Mesendoderm (in vitro differentiated cells): ENCODE measurements at regions not wholly inside any gene's neighbourhood (a gene's known extent, or its start where the extent isn't known, plus 50 kb on each side); places are given as distances from the start of the nearest gene placed in this dataset.

Source experiments
- DNase-seq: peaks from one replicate; pipeline ENCODE4 v3.0.0; 2013
- H2AK5ac ChIP-seq: 2 replicates; pipeline ENCODE4 v1.6.1; 2013; ENCODE audit warnings: low read length, inconsistent platforms
- H2BK120ac ChIP-seq: 2 replicates; pipeline ENCODE4 v1.6.1; 2013; ENCODE audit warnings: low read depth, mild to moderate bottlenecking, low read length, moderate library complexity, mixed read lengths
- H2BK15ac ChIP-seq: replicated peaks from 2 replicates; pipeline ENCODE4 v1.6.1; 2013; ENCODE audit warnings: low read depth, mild to moderate bottlenecking, moderate library complexity
- H2BK5ac ChIP-seq: 2 replicates; pipeline ENCODE4 v1.6.1; 2013; ENCODE audit warnings: low read length, inconsistent platforms
- H3K18ac ChIP-seq: 2 replicates; pipeline ENCODE4 v1.6.1; 2013; ENCODE audit warnings: mild to moderate bottlenecking, low read length, mixed read lengths
- H3K23ac ChIP-seq: one replicate; pipeline ENCODE4 v1.6.1; 2013; ENCODE audit warnings: low read length
- H3K27ac ChIP-seq: 2 replicates; pipeline ENCODE4 v1.5.1; 2013; ENCODE audit warnings: low read depth, mild to moderate bottlenecking, inconsistent platforms, low read length, moderate library complexity
- H3K27me3 ChIP-seq: 2 replicates; pipeline ENCODE4 v1.6.1; 2013; ENCODE audit warnings: low read length, control low read depth, mild to moderate bottlenecking, inconsistent platforms; ENCODE audit not compliant: insufficient read depth, poor library complexity
- H3K36me3 ChIP-seq: 2 replicates; pipeline ENCODE4 v1.6.1; 2013; ENCODE audit warnings: low read length, inconsistent platforms; ENCODE audit not compliant: control insufficient read depth, insufficient read depth
- H3K4ac ChIP-seq: one replicate; pipeline ENCODE4 v1.6.1; 2013; ENCODE audit warnings: low read depth, mild to moderate bottlenecking, low read length, moderate library complexity
- H3K4me1 ChIP-seq: 2 replicates; pipeline ENCODE4 v1.6.1; 2013; ENCODE audit warnings: low read depth, low read length, inconsistent platforms; ENCODE audit not compliant: control insufficient read depth
- H3K4me2 ChIP-seq: 2 replicates; pipeline ENCODE4 v1.6.1; 2013; ENCODE audit warnings: low read length
- H3K4me3 ChIP-seq: 2 replicates; pipeline ENCODE4 v1.5.1; 2013; ENCODE audit warnings: mild to moderate bottlenecking, low read length
- H3K56ac ChIP-seq: one replicate; pipeline ENCODE4 v1.6.1; 2013; ENCODE audit warnings: low read length
- H3K79me1 ChIP-seq: 2 replicates; pipeline ENCODE4 v1.6.1; 2013; ENCODE audit warnings: low read length, inconsistent platforms
- H3K79me2 ChIP-seq: 2 replicates; pipeline ENCODE4 v1.6.1; 2013; ENCODE audit warnings: mild to moderate bottlenecking, low read length; ENCODE audit not compliant: control insufficient read depth, insufficient read depth
- H3K9ac ChIP-seq: 2 replicates; pipeline ENCODE4 v1.6.1; 2013; ENCODE audit warnings: low read length, inconsistent platforms
- H4K5ac ChIP-seq: one replicate; pipeline ENCODE4 v1.6.1; 2013; ENCODE audit warnings: low read length
- H4K8ac ChIP-seq: one replicate; pipeline ENCODE4 v1.6.1; 2013; ENCODE audit warnings: low read depth, mild to moderate bottlenecking, control low read depth, low read length, moderate library complexity
- WGBS: extraction: QIAGEN DNeasy Blood & Tissue Kit; methylation state at CpG from one replicate; pipeline ENCODE4 v1.1.7; 2013; ENCODE audit warnings: low lambda C conversion rate, missing lambda C conversion rate; ENCODE audit not compliant: insufficient coverage; ENCODE audit errors: extremely low coverage; 5-methylcytosine and 5-hydroxymethylcytosine counted together

- WGBS: no CpG with 5 or more reads among the region's 2 CpGs
- H3K79me2 ChIP-seq: no peaks in the 10 kb centered on the region
- H3K4ac ChIP-seq: no peak overlapping the region
- H3K27me3 ChIP-seq: no peaks in the 10 kb centered on the region
- H3K18ac ChIP-seq: no peak overlapping the region
- no peak overlapping the region for H3K9ac ChIP-seq
- no peak overlapping the region for H2BK15ac ChIP-seq
- no peak overlapping the region for H3K23ac ChIP-seq
- H2BK5ac ChIP-seq: no peak overlapping the region
- peak overlapping the region; percentile 75 for H3K27ac ChIP-seq
- H3K56ac ChIP-seq: no peak overlapping the region
- peaks cover 3% of the 10 kb centered on the region for H3K4me1 ChIP-seq
- DNase-seq: peak; percentile 37
- H2BK120ac ChIP-seq: no peak overlapping the region
- H4K5ac ChIP-seq: no peak overlapping the region
- H3K4me3 ChIP-seq: no peak overlapping the region
- no peak overlapping the region for H3K4me2 ChIP-seq
- H2AK5ac ChIP-seq: no peak overlapping the region
- no peaks in the 10 kb centered on the region for H3K36me3 ChIP-seq
- H4K8ac ChIP-seq: no peak overlapping the region
- H3K79me1 ChIP-seq: no peaks in the 10 kb centered on the region
Observed at GRCh38 chr15:69910514-69910913, 187.2 kb downstream of the TLE3 start.

- H4K5ac ChIP-seq: no peak overlapping the region
- H3K56ac ChIP-seq: no peak overlapping the region
- no peak overlapping the region for H2BK5ac ChIP-seq
- H3K4me3 ChIP-seq: no peak overlapping the region
- H3K79me1 ChIP-seq: no peaks in the 10 kb centered on the region
- H3K36me3 ChIP-seq: no peaks in the 10 kb centered on the region
- H3K4me2 ChIP-seq: no peak overlapping the region
- H2AK5ac ChIP-seq: no peak overlapping the region
- no peak overlapping the region for H2BK120ac ChIP-seq
- H4K8ac ChIP-seq: no peak overlapping the region
- no peak overlapping the region for H3K9ac ChIP-seq
- no peak for DNase-seq
- H3K23ac ChIP-seq: no peak overlapping the region
- H3K18ac ChIP-seq: no peak overlapping the region
- no peak overlapping the region for H3K4ac ChIP-seq
- WGBS: no CpG with 5 or more reads among the region's 3 CpGs
- no peak overlapping the region for H2BK15ac ChIP-seq
- H3K27ac ChIP-seq: no peak overlapping the region
- no peaks in the 10 kb centered on the region for H3K27me3 ChIP-seq
- H3K4me1 ChIP-seq: peaks cover 3% of the 10 kb centered on the region
- H3K79me2 ChIP-seq: no peaks in the 10 kb centered on the region
Observed at GRCh38 chr15:69912116-69912515, 185.6 kb downstream of the TLE3 start.

GRCh38 chr15:69914040-69914439, 183.7 kb downstream of the TLE3 start:
- no CpG with 5 or more reads among the region's 9 CpGs for WGBS
- DNase-seq: no peak

GRCh38 chr15:69914960-69915359, 182.8 kb downstream of the TLE3 start:
- no peak overlapping the region for H2BK15ac ChIP-seq
- no peak overlapping the region for H3K4me2 ChIP-seq
- no peak overlapping the region for H2BK120ac ChIP-seq
- H3K4me1 ChIP-seq: peaks cover 3% of the 10 kb centered on the region
- H4K8ac ChIP-seq: no peak overlapping the region
- no peak overlapping the region for H3K4me3 ChIP-seq
- no peak overlapping the region for H4K5ac ChIP-seq
- no peak overlapping the region for H3K18ac ChIP-seq
- no peak overlapping the region for H3K9ac ChIP-seq
- no CpG with 5 or more reads among the region's 2 CpGs for WGBS
- H3K27ac ChIP-seq: no peak overlapping the region
- no peaks in the 10 kb centered on the region for H3K79me2 ChIP-seq
- H3K79me1 ChIP-seq: no peaks in the 10 kb centered on the region
- H2BK5ac ChIP-seq: no peak overlapping the region
- H3K23ac ChIP-seq: no peak overlapping the region
- no peak overlapping the region for H2AK5ac ChIP-seq
- H3K36me3 ChIP-seq: no peaks in the 10 kb centered on the region
- H3K56ac ChIP-seq: no peak overlapping the region
- DNase-seq: no peak
- H3K4ac ChIP-seq: no peak overlapping the region
- H3K27me3 ChIP-seq: no peaks in the 10 kb centered on the region

More at GRCh38 chr15:69914040-69914439, 183.7 kb downstream of the TLE3 start:
- H3K4me2 ChIP-seq: no peak overlapping the region
- no peak overlapping the region for H3K18ac ChIP-seq
- H3K56ac ChIP-seq: peak overlapping the region; percentile 51
- no peak overlapping the region for H2BK15ac ChIP-seq
- no peak overlapping the region for H4K8ac ChIP-seq
- H3K79me2 ChIP-seq: no peaks in the 10 kb centered on the region
- H2AK5ac ChIP-seq: no peak overlapping the region
- no peaks in the 10 kb centered on the region for H3K36me3 ChIP-seq
- H2BK120ac ChIP-seq: no peak overlapping the region
- H3K79me1 ChIP-seq: no peaks in the 10 kb centered on the region
- no peak overlapping the region for H3K23ac ChIP-seq
- no peak overlapping the region for H3K4me3 ChIP-seq
- H3K27ac ChIP-seq: no peak overlapping the region
- H3K4ac ChIP-seq: no peak overlapping the region
- H4K5ac ChIP-seq: no peak overlapping the region
- H3K27me3 ChIP-seq: no peaks in the 10 kb centered on the region
- H2BK5ac ChIP-seq: no peak overlapping the region
- no peak overlapping the region for H3K9ac ChIP-seq
- H3K4me1 ChIP-seq: peaks cover 3% of the 10 kb centered on the region

GRCh38 chr15:69916169-69916785, 181.4 kb downstream of the TLE3 start:
- H3K4me3 ChIP-seq: no peak overlapping the region
- H4K8ac ChIP-seq: no peak overlapping the region
- H2AK5ac ChIP-seq: no peak overlapping the region
- H3K36me3 ChIP-seq: no peaks in the 10 kb centered on the region
- no peaks in the 10 kb centered on the region for H3K79me2 ChIP-seq
- H3K4ac ChIP-seq: no peak overlapping the region
- no peak overlapping the region for H4K5ac ChIP-seq
- WGBS: no CpG with 5 or more reads among the region's 6 CpGs
- no peak overlapping the region for H3K4me2 ChIP-seq
- H3K23ac ChIP-seq: no peak overlapping the region
- no peaks in the 10 kb centered on the region for H3K79me1 ChIP-seq
- no peak overlapping the region for H2BK120ac ChIP-seq
- no peak overlapping the region for H3K9ac ChIP-seq
- no peak overlapping the region for H3K18ac ChIP-seq
- no peak overlapping the region for H2BK5ac ChIP-seq
- no peak for DNase-seq
- no peak overlapping the region for H2BK15ac ChIP-seq
- H3K4me1 ChIP-seq: no peaks in the 10 kb centered on the region
- no peaks in the 10 kb centered on the region for H3K27me3 ChIP-seq
- no peak overlapping the region for H3K27ac ChIP-seq
- H3K56ac ChIP-seq: no peak overlapping the region

GRCh38 chr15:69917056-69917455, 180.7 kb downstream of the TLE3 start:
- DNase-seq: no peak
- Histone ChIP-seq H3K36me3 (no peaks in the 10 kb centered on the region), H3K4me3 (no peak overlapping the region), H3K18ac (no peak overlapping the region), H2BK5ac (no peak overlapping the region), H3K27ac (no peak overlapping the region), H3K23ac (no peak overlapping the region), H3K27me3 (no peaks in the 10 kb centered on the region), H3K4me2 (no peak overlapping the region), H2BK120ac (no peak overlapping the region), H3K4ac (no peak overlapping the region), H3K79me2 (no peaks in the 10 kb centered on the region), H4K8ac (no peak overlapping the region), H3K9ac (no peak overlapping the region), H3K4me1 (no peaks in the 10 kb centered on the region), H2BK15ac (no peak overlapping the region), H4K5ac (no peak overlapping the region), H2AK5ac (no peak overlapping the region), H3K79me1 (no peaks in the 10 kb centered on the region), H3K56ac (no peak overlapping the region)
- WGBS: no CpG with 5 or more reads among the region's 2 CpGs
